ENCODE measurements at regions not wholly inside any gene's neighbourhood (a gene's known extent, or its start where the extent isn't known, plus 50 kb on each side); places are given as distances from the start of the nearest gene placed in this dataset.

- TF ChIP-seq, protein P1, sequence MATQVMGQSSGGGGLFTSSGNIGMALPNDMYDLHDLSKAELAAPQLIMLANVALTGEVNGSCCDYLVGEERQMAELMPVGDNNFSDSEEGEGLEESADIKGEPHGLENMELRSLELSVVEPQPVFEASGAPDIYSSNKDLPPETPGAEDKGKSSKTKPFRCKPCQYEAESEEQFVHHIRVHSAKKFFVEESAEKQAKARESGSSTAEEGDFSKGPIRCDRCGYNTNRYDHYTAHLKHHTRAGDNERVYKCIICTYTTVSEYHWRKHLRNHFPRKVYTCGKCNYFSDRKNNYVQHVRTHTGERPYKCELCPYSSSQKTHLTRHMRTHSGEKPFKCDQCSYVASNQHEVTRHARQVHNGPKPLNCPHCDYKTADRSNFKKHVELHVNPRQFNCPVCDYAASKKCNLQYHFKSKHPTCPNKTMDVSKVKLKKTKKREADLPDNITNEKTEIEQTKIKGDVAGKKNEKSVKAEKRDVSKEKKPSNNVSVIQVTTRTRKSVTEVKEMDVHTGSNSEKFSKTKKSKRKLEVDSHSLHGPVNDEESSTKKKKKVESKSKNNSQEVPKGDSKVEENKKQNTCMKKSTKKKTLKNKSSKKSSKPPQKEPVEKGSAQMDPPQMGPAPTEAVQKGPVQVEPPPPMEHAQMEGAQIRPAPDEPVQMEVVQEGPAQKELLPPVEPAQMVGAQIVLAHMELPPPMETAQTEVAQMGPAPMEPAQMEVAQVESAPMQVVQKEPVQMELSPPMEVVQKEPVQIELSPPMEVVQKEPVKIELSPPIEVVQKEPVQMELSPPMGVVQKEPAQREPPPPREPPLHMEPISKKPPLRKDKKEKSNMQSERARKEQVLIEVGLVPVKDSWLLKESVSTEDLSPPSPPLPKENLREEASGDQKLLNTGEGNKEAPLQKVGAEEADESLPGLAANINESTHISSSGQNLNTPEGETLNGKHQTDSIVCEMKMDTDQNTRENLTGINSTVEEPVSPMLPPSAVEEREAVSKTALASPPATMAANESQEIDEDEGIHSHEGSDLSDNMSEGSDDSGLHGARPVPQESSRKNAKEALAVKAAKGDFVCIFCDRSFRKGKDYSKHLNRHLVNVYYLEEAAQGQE (IDR thresholded peaks at IDR 0.05; ENCODE audit: insufficient read depth in 1 of 2, low read depth in 2 of 2, low read length in 2 of 2) = no peak
- TF ChIP-seq SIN3A (IDR thresholded peaks at IDR 0.05; ENCODE audit: borderline replicate concordance, insufficient read depth, low read length) (no peak), FOXP2 (optimal IDR thresholded peaks at IDR 0.05; ENCODE audit: borderline replicate concordance, extremely low read depth, extremely low read length, insufficient read depth) (no peak), POLR2AphosphoS5 (IDR thresholded peaks at IDR 0.05; ENCODE audit: low read depth, low read length) (no peak), TAF1 (IDR thresholded peaks at IDR 0.05; ENCODE audit: borderline replicate concordance, insufficient read depth, low read length) (no peak)
Measured at GRCh38 chr9:109709866-109710265, 70.1 kb upstream of the PALM2AKAP2 start.

DNA sequence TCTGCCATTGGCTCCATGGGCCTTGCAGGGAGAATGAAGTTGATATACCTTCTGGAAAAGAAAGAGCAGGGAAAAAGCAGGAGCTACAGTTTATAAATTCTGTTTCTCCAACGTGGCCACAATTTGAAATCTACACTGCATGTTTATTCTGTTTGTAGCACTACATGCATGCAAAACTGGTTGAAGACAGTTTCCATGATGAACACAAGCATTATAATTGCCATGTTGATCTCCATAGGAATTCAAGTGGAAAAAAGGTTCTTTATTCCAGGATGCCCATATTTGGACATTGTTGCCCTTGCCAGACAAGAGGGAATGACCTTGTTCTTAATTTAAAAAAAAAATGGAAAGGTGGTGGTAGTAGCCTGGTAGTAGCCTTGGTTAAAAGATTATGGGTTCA is 69.2 kb upstream of the PALM2AKAP2 start:
- TF ChIP-seq SIN3A (IDR thresholded peaks at IDR 0.05; ENCODE audit: borderline replicate concordance, insufficient read depth, low read length) = no peak

DNA sequence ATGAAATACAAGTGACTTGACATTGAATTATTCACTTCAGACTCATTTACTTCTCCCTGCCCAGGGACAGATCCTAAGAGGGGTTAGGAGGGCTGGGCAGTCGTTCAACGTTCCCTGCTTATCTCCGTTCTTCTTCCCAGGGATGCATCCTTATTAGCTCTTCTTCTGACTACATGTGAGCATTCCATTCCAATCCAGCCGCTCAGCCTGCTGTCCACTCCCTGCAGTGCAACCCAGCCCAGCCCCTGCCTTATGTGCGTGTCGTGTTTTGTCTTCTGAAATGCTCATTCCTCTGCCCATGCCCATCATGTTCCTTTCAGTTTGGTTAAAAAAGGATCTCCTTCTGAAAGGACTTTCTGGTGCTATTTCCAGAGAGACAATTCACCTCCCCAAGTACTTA is 64.7 kb upstream of the PALM2AKAP2 start:
- TF ChIP-seq SIN3A (IDR thresholded peaks at IDR 0.05; ENCODE audit: borderline replicate concordance, insufficient read depth, low read length) = no peak
- no peak for TF ChIP-seq FOXP2 (optimal IDR thresholded peaks at IDR 0.05; ENCODE audit: borderline replicate concordance, extremely low read depth, extremely low read length, insufficient read depth)
- TF ChIP-seq, protein P1 (IDR thresholded peaks at IDR 0.05; ENCODE audit: insufficient read depth in 1 of 2, low read depth in 2 of 2, low read length in 2 of 2) = no peak
- TF ChIP-seq POLR2AphosphoS5 (IDR thresholded peaks at IDR 0.05; ENCODE audit: low read depth, low read length) = no peak
- TF ChIP-seq TAF1 (IDR thresholded peaks at IDR 0.05; ENCODE audit: borderline replicate concordance, insufficient read depth, low read length) = no peak

DNA sequence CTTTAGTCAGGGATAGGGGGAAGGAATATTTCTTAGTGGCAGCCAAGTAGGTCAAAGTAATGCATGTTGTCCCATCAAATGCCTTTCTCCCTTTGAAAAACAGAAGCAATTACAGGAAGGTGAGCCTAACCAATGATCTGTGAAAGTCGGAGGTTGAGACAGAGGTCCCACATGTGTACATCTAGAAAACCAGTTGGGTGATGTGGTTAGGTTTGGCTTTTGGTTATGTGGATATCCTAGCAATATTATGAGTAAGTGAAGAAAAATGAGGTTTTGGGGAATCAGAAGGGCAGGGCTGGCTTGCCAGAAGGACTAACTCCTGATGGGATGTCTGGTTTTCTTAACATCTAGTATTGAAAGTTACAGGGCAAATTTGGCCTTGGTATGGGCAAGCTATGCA is 63.4 kb upstream of the PALM2AKAP2 start:
- TF ChIP-seq SIN3A (IDR thresholded peaks at IDR 0.05; ENCODE audit: borderline replicate concordance, insufficient read depth, low read length) = no peak
- TF ChIP-seq, protein P1 (IDR thresholded peaks at IDR 0.05; ENCODE audit: insufficient read depth in 1 of 2, low read depth in 2 of 2, low read length in 2 of 2) = no peak
- no peak for TF ChIP-seq TAF1 (IDR thresholded peaks at IDR 0.05; ENCODE audit: borderline replicate concordance, insufficient read depth, low read length)
- TF ChIP-seq POLR2AphosphoS5 (IDR thresholded peaks at IDR 0.05; ENCODE audit: low read depth, low read length) = no peak
- TF ChIP-seq FOXP2 (optimal IDR thresholded peaks at IDR 0.05; ENCODE audit: borderline replicate concordance, extremely low read depth, extremely low read length, insufficient read depth) = no peak

DNA sequence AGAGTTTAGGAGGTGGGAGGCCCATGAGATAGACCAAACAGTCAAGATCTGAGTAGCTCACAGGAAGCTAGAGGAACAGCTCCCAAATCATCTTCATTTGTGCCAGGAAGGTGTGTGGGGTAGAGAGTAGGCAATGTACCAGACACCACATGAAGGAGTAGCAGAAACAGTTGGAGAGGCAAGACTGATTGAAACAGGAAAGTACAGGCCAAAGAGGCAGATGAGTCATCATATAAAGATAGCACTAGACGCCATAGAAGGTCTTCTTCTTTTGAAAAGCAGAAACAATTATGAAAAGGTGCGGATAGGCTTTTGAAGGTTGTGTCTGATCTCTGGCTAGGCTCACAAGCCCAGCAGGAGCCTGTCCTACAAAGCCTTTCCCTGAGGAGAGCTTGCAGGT is 62.7 kb upstream of the PALM2AKAP2 start:
- TF ChIP-seq, protein P1 (IDR thresholded peaks at IDR 0.05; ENCODE audit: insufficient read depth in 1 of 2, low read depth in 2 of 2, low read length in 2 of 2) = no peak

Measured in PFSK-1 (cell line).